Epidermal melanocyte (primary cell): ENCODE measurements at regions not wholly inside any gene's neighbourhood (a gene's known extent, or its start where the extent isn't known, plus 50 kb on each side); places are given as distances from the start of the nearest gene placed in this dataset.
"Not testable (repeated sequence)": the region's sequence is repeated elsewhere in the genome, so short reads cannot be mapped to it uniquely, and the experiment has no call there.

Experiments used
- DNase-seq: peaks from one replicate; pipeline ENCODE4 v3.0.0; 2011; ENCODE audit warnings: low spot score; ENCODE audit not compliant: insufficient read length

DNA sequence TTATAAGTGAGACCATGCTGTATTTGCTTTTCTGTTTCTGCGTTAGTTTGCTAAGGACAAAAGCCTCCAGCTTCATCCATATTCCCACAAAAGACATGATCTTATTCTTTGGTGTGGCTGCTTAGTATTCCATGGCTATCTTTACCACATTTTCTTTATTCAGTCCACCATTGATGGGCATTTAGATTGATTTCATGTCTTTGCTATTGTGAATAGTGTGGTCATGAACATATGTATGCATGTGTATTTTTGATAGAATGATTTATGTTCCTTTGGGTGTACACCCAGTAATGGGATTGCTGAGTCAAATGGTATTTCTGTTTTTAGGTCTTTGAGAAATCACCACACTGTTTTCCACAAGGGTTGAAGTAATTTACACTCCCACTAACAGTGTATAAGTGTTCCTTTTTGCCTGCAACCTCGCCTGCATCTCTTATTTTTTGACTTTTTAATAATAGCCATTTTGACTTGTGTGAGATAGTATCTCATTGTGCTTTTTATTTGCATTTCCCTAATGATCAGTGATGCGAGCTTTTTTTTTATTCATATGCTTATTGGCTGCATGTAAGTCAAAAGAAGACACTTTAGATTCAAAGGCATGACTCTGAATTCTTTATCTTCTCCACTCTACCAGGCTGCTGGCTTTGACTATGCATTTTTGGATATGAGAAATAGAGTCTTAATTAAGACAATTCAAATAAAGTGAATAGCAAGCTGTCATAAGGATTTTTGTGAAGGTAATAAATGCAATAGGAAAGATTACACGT is 183.3 kb upstream of the SYNPR start:
- no peak for DNase-seq

DNA sequence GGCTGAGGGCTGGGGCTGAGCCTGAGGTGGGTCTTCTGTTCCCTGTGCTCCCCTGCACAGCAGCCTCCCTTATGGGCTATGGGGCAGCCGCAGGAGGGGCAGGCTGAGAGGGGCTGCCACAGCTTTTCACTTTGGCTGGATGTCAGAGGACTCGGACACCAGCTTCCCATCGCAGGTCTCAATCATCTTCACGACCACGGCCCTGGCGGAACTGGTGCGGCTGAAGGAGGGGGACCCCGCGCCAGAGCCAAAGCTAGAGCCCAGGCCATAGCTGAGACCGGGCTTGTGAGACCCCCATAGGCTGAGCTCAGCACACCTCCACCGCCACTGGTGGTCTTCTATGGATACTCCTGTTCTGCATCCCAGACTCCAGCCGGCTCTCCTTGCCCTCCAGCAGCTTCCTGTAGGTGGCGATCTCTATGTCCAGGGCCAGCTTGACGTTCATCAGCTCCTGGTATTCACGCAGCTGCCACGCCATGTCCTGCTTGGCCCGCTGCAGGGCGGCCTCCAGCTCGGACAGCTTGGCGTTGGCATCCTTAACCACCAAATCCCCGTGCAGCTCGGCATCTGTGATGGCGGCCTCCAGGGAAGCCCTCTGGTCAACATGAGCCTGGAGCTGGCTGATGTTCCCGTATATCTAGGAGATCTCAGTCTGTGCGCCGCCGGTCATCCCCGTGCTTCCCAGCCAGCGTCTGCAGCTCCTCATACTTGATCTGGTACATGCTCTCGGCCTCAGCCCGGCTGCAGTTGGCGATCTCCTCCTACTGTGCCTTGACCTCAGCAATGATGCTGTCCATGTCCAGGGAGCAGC is 181.7 kb upstream of the SYNPR start:
- no peak for DNase-seq

DNA sequence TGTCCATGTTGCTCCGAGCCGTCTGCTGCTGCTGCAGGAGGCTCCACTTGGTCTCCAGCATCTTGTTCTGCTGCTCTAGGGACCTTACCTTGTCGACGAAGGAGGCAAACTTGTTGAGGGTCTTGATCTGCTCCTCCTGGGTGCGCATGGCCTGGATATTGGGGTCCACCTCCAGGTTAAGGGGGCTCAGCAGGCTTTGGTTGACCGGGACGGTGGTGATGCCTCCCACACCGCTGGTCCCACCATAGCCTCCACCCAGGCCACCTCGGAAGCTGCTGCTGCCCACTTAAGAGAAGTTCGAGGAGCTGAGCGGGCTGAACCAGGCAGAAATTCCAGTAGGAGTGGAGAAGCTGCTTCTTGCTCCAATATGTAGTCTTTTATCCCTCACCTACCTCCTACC is 180.7 kb upstream of the SYNPR start:
- DNase-seq: no peak

DNA sequence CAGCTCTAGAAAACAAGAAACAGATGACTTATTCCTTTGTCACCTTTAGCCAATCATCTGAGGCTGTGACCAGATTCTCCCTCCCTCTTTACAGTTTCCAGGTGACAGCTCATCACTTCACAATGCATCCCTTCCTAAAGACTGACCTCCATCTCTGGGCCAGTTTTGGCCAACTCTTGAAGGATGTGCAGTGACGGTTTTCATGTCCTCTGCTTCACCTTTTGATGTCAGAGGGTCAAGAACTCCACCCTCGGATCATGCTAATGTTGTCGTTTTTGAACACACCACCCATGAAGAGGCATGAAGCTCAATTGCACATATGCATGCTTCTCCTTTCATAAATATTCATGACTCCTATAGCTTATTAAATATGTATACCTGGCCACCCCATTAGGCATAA is 161.2 kb upstream of the SYNPR start:
- no peak for DNase-seq

DNA sequence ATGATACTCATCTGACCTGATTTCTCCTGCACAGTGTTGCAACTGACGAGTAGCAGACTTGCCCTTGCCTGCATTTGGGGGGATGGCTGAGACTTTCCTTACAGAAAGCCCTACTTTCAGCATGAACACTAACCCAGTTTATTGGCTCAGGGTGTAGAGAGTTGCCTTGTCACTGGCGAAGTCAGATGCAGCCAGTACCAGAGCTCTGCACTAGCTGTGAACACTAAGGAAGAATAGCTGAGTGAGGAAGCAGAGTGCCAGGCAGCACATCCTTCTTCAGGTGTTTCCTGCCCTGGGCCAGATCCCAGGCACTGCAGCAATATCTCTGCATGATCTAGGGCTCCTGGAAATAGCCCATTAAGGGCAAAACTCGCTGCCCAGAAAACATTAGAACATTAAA is 154.0 kb upstream of the SYNPR start:
- no peak for DNase-seq

DNA sequence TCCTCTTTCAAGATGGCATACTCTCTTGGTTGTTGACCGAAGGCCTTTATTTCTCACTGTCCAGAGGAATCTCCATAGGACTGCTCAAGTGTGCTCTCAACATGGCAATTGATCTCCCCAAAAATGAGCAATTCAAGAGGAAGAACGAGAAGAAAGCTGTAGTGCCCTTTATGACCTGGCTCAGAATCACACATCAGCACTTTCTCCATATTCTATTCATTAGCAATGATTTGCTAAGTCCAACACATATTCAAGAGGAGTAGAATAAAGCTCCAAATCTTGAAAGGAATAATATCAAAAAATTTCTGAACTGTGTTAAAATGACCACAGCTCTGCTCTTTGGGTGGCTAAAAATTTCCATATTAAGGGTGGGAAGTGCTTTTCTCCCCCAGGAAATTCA is 151.6 kb upstream of the SYNPR start:
- no peak for DNase-seq

DNA sequence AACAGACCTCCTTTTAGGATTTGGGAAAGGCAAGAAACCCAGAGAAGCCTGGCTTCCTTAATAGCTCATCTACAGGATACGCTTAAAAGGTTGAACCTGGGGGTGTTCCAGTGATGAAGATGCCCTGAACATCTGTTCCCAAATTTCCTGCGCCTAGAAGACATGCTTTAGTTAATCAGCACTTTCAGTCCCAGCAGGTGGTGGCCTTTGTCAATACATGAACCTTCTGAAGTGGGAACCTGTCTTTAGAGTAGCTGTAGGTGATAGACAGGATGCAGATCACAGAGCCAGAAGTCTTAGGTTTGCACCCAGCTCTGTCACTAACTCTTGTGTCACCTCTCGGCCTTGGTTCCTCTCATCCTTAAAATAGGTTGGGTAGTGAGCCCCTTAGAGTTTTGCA is 149.7 kb upstream of the SYNPR start:
- no peak for DNase-seq

DNA sequence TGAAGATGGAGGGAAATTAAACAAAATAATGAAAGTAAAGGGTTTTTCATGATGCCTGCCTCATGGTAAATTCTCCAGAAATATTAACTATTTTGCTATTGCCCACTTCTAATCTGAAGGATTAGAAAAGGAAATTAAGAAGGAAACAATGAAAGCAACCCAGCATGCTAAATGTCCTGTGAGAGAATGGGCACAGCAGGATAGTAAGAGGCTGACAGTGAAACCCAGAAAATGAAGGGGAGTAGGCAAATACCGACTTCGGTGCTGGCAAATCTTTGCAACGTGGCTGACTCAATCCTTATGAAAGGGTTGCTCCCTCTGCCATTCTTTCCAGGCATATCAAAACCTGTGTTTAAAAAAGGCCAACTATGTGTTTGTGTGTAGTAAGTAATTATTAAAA is 147.5 kb upstream of the SYNPR start:
- DNase-seq: no peak

DNA sequence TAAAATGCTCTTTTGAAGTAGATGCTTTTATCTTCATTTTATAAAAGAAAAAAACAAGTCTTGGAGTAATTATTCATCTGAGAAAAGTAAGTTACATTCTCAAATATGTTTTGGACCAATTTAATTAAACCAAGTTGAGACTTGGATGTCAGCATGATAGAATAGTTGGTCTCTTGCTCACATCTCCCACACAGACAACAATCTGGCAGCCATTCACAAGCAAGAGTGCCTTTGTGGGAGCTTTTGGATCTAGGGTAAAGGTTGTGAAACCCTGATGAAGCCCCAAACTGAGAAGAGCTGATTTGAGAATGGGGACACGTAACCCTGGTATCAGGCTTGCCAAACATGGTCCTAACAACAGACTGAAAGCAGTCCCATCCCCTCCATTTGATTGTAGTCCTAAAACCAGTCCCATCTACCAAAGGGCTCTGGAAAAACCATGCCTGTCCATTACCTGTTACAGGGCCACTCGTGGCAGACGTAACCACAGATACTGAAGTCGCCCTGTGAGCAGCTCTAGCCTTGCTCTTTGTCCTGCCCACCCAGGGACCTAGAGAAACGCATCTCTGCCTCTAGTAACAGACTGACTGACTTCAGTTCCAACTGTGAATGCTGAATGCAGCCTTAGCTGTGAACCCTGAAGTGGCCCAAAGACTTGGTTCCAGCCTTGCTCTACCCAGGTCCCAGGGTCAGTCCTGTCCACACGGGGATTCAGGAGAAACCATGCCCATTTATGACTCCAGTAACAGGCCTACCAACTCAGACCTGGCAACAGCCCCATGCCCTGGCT is 145.5 kb upstream of the SYNPR start:
- DNase-seq: no peak

DNA sequence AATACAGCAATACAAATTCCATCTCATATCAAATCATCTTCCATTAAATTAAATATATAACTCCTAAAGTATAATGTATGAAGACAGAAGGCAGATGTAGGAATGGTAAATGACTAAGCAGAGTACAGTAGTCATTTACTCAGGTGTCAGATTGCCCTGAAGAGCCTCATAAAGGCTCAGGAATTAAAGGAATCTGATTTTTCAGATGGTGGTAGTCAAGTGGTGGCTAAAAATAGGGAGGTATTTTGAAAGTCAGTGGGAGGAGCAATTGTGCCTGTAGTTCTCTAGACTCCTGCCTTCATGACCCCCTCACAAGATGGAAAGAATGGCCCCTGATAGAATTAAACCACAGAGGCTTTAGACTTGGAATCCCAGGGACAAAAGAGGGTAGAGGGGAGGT is 142.7 kb upstream of the SYNPR start:
- DNase-seq: no peak

DNA sequence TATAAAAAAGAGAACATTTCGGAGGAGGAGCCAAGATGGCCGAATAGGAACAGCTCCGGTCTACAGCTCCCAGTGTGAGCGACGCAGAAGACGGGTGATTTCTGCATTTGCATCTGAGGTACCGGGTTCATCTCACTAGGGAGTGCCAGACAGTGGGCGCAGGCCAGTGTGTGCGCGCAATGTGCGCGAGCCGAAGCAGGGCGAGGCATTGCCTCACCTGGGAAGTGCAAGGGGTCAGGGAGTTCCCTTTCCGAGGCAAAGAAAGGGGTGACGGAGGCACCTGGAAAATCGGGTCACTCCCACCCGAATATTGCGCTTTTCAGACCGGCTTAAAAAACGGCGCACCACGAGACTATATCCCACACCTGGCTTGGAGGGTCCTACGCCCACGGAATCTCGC is 141.9 kb upstream of the SYNPR start:
- not testable (repeated sequence) for DNase-seq

DNA sequence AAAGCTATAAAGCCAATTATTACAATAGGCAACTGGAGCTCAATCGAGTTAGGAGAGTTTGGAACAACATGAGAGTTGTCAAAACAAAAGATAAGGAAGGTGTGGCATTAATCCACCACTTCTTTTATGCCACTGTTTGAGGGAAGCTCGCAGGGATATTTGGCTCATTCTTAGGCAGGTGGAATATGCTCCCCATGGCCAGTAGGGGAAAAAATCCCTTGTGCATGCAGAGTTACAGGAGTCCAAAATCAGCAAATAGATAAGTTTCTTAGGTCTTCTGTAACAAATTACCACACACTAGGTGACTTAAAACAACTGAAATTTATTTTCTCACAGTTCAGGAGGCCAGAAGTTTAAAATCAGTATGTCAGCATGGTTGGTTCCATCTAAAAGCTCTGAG is 135.4 kb upstream of the SYNPR start:
- no peak for DNase-seq

DNA sequence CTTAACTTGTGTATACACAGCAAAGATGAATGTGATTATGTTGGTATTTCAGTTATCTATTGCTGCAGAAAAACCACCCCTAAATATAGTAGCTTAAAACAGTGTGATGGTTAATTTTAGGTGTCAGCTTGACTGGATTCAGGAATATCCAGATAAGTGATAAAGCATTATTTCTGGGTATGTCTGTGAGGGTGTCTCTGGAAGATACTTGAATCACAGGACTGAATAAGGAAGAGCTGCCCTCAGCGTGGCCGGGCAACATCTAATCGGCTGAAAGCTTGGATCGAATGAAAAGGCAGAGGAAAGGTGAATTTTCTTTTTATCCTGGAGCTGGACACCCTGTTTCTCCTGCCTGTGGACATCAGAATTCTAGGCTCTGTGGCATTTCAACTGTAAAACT is 132.0 kb upstream of the SYNPR start:
- no peak for DNase-seq

DNA sequence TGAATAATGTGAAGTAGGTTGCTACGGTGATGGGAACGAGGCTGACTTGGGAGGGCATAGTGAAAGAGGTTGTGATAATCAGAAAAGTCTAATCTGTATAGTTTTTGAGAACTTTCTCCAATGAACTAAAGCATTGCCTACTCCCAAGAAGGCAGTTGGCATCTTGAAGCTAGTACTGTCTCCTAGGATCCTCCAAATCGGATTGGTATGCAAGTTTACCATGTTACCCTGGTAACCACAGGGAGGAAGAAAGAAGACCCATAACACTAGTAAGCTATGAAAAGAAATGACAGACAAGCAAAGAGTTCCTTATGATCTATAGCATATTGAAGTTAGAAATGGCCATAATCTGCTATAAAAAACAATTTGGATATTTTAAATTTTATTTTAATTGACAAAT is 127.2 kb upstream of the SYNPR start:
- no peak for DNase-seq

DNA sequence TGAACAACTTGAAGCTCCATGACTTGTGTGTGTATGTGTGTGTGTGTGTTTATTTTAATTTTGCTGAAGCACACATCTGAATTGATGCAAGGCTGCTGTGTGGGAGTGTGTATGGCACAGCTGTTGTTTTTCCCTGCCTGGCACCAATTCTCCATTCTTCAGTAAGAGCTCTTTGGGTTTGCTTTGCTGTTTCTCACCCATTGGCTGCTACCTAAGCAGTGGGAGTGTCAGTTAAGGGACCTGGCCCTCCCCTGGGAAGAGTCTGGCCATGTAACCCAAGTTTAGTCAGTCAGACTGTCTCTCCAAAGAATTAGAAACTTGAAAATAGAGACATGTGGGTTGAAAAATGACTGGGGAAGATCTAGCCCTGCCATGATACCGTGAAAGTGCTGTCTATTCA is 126.2 kb upstream of the SYNPR start:
- no peak for DNase-seq

DNA sequence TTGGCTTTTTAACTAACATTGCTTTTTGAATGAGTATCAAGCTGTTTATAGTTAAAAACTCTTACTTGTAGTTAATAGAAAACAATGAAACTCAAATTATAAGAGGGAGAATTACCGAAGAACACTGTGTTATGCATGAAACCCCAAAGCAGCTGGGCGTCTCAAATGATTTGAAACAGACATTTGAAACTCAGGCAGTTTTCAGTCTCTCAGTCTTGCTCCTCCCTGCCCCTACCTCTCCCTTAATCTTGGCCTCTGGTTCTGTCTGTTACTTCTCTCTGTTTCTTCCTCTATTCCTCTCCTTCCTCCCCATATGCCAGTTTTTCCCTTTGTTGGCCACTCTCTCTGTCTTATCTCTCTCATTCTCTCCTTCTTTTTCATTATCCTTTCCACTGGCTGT is 118.3 kb upstream of the SYNPR start:
- DNase-seq: no peak

DNA sequence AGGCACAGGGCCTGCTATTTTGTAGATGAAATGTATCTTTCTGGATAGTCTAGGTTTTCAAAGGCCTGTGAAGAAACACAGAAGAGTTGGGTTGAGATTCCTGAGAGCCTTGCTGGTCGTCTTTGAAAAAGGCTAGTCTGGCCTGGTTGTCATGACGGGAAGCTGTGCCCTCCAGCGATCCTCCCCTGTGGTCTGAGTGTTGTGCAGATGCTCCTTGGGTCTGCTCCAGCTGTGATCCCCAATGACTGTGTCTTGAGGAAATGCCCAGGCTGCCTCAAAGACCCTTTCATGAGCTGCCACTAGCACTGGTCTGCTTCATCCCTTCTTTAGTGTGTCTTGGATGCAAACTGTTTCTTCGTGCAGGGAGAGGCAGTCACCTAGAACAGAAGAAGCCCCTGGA is 111.0 kb upstream of the SYNPR start:
- no peak for DNase-seq

DNA sequence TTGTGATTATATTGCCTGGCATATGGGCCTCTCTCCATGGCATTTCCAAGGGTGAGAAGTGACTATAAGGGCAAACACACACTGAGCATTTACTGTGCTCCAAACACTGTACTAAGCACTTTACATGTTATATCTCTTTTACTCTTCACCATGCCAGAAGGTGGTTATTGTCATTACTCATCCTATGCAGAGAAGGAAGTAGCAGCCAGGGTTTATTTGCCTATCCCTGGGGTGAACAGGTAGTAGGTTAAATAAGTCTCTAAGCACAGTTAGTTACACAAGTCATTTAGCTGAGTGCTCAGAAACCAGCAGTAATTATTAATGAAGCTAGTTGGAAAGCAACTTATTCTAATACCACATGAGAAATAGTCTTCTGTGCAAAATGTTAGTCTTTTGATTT is 109.9 kb upstream of the SYNPR start:
- no peak for DNase-seq

DNA sequence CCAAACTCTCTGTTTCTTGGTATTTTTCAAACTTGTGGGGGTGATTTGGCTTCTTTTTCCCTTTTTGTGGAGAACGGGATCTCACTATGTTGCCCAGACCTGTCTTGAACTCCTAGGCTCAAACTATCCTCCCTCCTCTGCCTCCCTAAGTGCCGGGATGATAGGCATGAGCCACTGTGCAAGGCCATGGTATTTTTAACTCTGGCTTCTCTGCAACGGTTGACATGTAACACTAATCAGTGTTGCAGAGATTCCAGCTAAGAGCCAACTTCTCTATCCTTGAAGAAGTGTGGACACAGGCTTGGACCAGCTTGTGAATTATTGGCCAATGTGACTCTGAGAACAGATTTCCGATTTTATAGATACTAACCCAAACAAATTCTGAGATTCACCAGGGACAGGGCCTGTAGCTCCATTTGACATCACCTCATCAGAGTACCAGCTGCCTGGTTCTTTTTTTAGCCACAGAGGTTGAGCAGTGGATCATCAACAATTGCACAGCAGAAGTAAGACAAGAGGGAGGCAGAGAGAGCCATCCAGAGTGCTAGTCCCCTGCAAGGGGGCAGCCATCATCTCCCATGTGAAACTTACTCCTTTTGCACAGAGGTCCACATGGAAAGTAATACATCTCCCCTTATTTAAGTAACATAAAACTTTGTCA is 98.1 kb upstream of the SYNPR start:
- no peak for DNase-seq

DNA sequence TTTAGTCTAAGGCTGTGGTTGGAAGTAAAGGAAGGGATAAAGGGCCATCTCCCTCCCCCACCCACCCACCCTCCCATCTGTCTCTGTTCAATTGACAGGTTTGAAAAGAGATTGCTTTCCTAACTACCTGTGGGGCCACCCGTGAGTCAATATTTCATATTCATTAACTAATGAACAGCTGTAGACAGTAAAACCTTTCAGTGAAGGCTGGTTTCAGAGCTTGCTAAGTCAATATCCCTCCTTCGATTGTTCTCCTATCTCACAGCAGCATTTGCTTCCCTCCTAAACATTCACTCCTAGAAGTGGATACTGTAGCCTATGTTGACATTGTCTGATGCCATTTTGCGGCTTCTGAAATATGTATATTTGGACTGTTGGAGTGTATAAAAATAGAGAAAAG is 85.9 kb upstream of the SYNPR start:
- no peak for DNase-seq

DNA sequence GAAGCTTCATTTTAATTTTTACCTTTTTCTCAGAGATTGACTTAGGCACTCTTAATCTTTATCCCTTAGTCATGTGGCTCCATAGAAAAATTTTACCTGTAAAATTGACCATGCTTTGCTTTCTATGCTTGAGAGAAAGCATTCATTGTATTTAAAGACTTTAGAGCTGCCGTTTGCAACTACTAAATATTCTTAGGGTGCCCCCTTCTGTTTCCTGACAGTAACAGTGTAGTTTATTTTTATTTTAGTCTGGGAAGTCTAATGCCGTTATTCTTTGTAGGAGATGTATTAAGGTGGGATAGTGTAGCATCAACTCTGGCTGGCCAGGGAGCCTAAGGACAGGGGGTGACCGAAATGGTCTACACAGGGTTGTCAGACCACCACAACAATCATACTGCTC is 84.5 kb upstream of the SYNPR start:
- DNase-seq: peak; percentile 29

DNA sequence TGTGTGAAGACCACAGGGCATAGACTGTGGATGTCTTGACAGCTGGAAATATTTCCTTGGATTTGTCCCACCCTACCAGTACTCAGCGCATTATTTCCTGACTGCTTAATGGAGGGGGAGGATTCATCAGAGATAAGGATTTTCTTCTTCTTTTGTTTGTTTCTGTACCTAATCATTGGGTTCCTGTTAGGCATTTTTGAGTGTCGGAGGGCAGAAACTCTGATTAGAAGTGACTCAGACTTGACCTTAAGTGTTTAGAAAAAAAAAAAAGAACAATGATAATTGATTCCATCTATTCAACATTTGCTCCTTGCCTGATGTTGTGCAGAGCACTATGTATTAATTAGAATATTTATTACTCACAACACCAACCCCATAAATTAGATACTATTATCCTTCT is 78.5 kb upstream of the SYNPR start:
- no peak for DNase-seq
